HCT116 (cell line): ENCODE measurements at regions not wholly inside any gene's neighbourhood (a gene's known extent, or its start where the extent isn't known, plus 50 kb on each side); places are given as distances from the start of the nearest gene placed in this dataset.

Source experiments
- ATAC-seq: fragments of 200-7000 bp; cut with Tn5 transposase; 2 replicates; pipeline ENCODE4 v1.9.1; 2020; ENCODE audit warnings: mild to moderate bottlenecking, moderate library complexity
- BruUV-seq: library from RNA; stranded (reverse); fragments of 400-500 nt; replicated peaks from 2 replicates; lab custom pipeline; 2021; lab: Mats Ljungman, UMichigan
- CTCF ChIA-PET: fragments of 300-600 bp; sonication (Branson Sonifier 250); formaldehyde crosslinking; loops from one replicate; lab custom pipeline; 2021; ENCODE audit warnings: antibody characterized with exemption; lab: Charles Lee
- POLR2A ChIA-PET: fragments of 300-600, 350-600 bp; sonication (Branson Sonifier 250); formaldehyde crosslinking; loops from one replicate; lab custom pipeline; 2021; ENCODE audit warnings: antibody characterized with exemption; lab: Charles Lee
- RAD21 ChIA-PET, 2 experiments: fragments of 300-600 bp; sonication (Branson Sonifier 250); formaldehyde crosslinking; loops; one replicate each; lab custom pipeline; 2023; ENCODE audit warnings: low total read pairs in 2 of 2; ENCODE audit not compliant: uncharacterized antibody in 2 of 2, unreplicated experiment in 2 of 2, low non-redundant PET in 1 of 2; lab: Charles Lee
- DNase-seq: peaks from one replicate; pipeline ENCODE4 v3.0.0-alpha.2; 2010; ENCODE audit warnings: low read depth, low spot score
- H2AFZ ChIP-seq: fragments of 200-600 bp; shearing (Covaris generic), sonication (generic); 2 replicates; pipeline ENCODE4 v1.6.1; 2017; ENCODE audit warnings: low read depth, mixed run types, mixed read lengths, antibody characterized with exemption, low read length; ENCODE audit not compliant: poor library complexity, severe bottlenecking
- H3K27ac ChIP-seq: 2 replicates; pipeline ENCODE4 v1.5.1; 2012; ENCODE audit warnings: low read depth, low read length
- H3K27me3 ChIP-seq: fragments of 200-600 bp; sonication (generic); 2 replicates; pipeline ENCODE4 v1.6.1; 2016; ENCODE audit warnings: mixed run types, low read length, mixed read lengths; ENCODE audit not compliant: insufficient read depth
- H3K36me3 ChIP-seq, 2 experiments: fragments of 200-500 bp in 1 of 2; fragments of 200-600 bp in 1 of 2; sonication (Bioruptor generic) in 1 of 2; sonication (generic) in 1 of 2; 2 replicates each; pipeline versions ENCODE4 v1.5.1 to v1.6.1; 2014 to 2016; ENCODE audit warnings: low read length in 2 of 2, inconsistent platforms in 1 of 2, mixed read lengths in 1 of 2, mixed run types in 1 of 2; ENCODE audit not compliant: insufficient read depth in 2 of 2, control insufficient read depth in 1 of 2
- H3K4me1 ChIP-seq, 2 experiments: fragments of 200-600 bp in 1 of 2; sonication (generic) in 1 of 2; 2 replicates each; pipeline versions ENCODE4 v1.5.1 to v1.6.1; 2012 to 2017; ENCODE audit warnings: low read length in 2 of 2, inconsistent platforms in 1 of 2, mild to moderate bottlenecking in 1 of 2, mixed read lengths in 1 of 2, mixed run types in 1 of 2, moderate library complexity in 1 of 2; ENCODE audit not compliant: insufficient read depth in 2 of 2, control insufficient read depth in 1 of 2
- H3K4me2 ChIP-seq: fragments of 200-600 bp; sonication (generic); 2 replicates; pipeline ENCODE4 v1.6.1; 2017; ENCODE audit warnings: mixed run types, low read length, mixed read lengths
- H3K4me3 ChIP-seq, 2 experiments: fragments of 200-600 bp in 1 of 2; sonication (generic) in 1 of 2; replicated peaks in 1 of 2; 2 replicates each; pipeline ENCODE4 v1.5.1; 2011 to 2016; ENCODE audit warnings: low read length in 2 of 2, control low read depth in 1 of 2, low read depth in 1 of 2, mild to moderate bottlenecking in 1 of 2, mixed read lengths in 1 of 2, mixed run types in 1 of 2
- H3K79me2 ChIP-seq: fragments of 200-600 bp; sonication (generic); 2 replicates; pipeline ENCODE4 v1.6.1; 2017; ENCODE audit warnings: mild to moderate bottlenecking, mixed run types, low read length, moderate library complexity, mixed read lengths; ENCODE audit not compliant: insufficient read depth
- H3K9ac ChIP-seq: fragments of 200-600 bp; sonication (generic); 2 replicates; pipeline ENCODE4 v1.6.1; 2016; ENCODE audit warnings: low read length, mixed read lengths
- H3K9me2 ChIP-seq: fragments of 200-600 bp; sonication (generic), shearing (Covaris generic); 2 replicates; pipeline ENCODE4 v1.6.1; 2017; ENCODE audit warnings: mixed run types, mild to moderate bottlenecking, moderate library complexity; ENCODE audit not compliant: insufficient read depth
- H3K9me3 ChIP-seq, 2 experiments: fragments of 200-500 bp in 1 of 2; fragments of 200-600 bp in 1 of 2; sonication (Bioruptor generic) in 1 of 2; sonication (generic) in 1 of 2; 2 replicates each; pipeline ENCODE4 v1.6.1; 2014 to 2017; ENCODE audit warnings: low read length in 2 of 2, mixed read lengths in 2 of 2, inconsistent platforms in 1 of 2, low read depth in 1 of 2, mild to moderate bottlenecking in 1 of 2, mixed run types in 1 of 2, moderate library complexity in 1 of 2; ENCODE audit not compliant: control insufficient read depth in 1 of 2, insufficient read depth in 1 of 2
- H4K20me1 ChIP-seq: fragments of 200-600 bp; sonication (generic), shearing (Covaris generic); 2 replicates; pipeline ENCODE4 v1.6.1; 2017; ENCODE audit warnings: mixed run types, mild to moderate bottlenecking, moderate library complexity; ENCODE audit not compliant: insufficient read depth
- ATF3 ChIP-seq: IDR thresholded peaks from 2 replicates; pipeline ENCODE4 v1.6.1; 2012
- CBX3 ChIP-seq: IDR thresholded peaks from 2 replicates; pipeline ENCODE4 v1.6.1; 2012; ENCODE audit warnings: low read depth
- CEBPB ChIP-seq: IDR thresholded peaks from 2 replicates; pipeline ENCODE4 v1.6.1; 2012; ENCODE audit warnings: low read depth
- CTCF ChIP-seq, 3 experiments: fragments of 200-600 bp in 1 of 3; sonication (generic) in 1 of 3; IDR thresholded peaks in 2 of 3; conservative IDR thresholded peaks in 1 of 3; 2 replicates each; pipeline ENCODE4 v1.5.1; 2012 to 2017; ENCODE audit warnings: low read depth in 2 of 3, low read length in 2 of 3, antibody characterized with exemption in 1 of 3, borderline replicate concordance in 1 of 3, control low read depth in 1 of 3, mild to moderate bottlenecking in 1 of 3, mixed read lengths in 1 of 3, mixed run types in 1 of 3, moderate library complexity in 1 of 3; ENCODE audit not compliant: insufficient read depth in 1 of 3
- ELF1 ChIP-seq: IDR thresholded peaks from 2 replicates; pipeline ENCODE4 v1.6.1; 2012; ENCODE audit warnings: low read depth, borderline replicate concordance
- EZH2phosphoT487 ChIP-seq: fragments of 200-600 bp; IDR thresholded peaks from 2 replicates; pipeline ENCODE4 v1.6.1; 2018; ENCODE audit warnings: antibody characterized with exemption, borderline replicate concordance
- RAD21 ChIP-seq: IDR thresholded peaks from 2 replicates; pipeline ENCODE4 v1.6.1; 2012; ENCODE audit warnings: low read depth, mild to moderate bottlenecking
- TCF7L2 ChIP-seq: IDR thresholded peaks from 2 replicates; pipeline ENCODE4 v1.7.0; 2011; ENCODE audit warnings: borderline replicate concordance, inconsistent platforms; ENCODE audit not compliant: insufficient read depth, insufficient read length; ENCODE audit errors: extremely low read depth
- ZBTB33 ChIP-seq: IDR thresholded peaks from 2 replicates; pipeline ENCODE4 v1.6.1; 2011; ENCODE audit warnings: mild to moderate bottlenecking, low read length, moderate library complexity; ENCODE audit not compliant: insufficient replicate concordance; ENCODE audit errors: extremely low read depth
- intact Hi-C: fragments of 100-400 bp; cut with micrococcal nuclease; formaldehyde crosslinking; loops from 2 replicates; pipeline ENCODE4 v1.10.0; 2022

- Histone ChIP-seq H3K27me3 (no peaks in the 10 kb centered on the region), H4K20me1 (no peaks in the 10 kb centered on the region), H3K9ac (no peak overlapping the region), H2AFZ (no peak overlapping the region), H3K9me3 (no peaks in the 10 kb centered on the region), H3K4me3 (no peak overlapping the region), H3K79me2 (no peaks in the 10 kb centered on the region), H3K36me3 (no peaks in the 10 kb centered on the region), H3K4me1 (no peaks in the 10 kb centered on the region), H3K9me2 (no peaks in the 10 kb centered on the region), H3K27ac (no peak overlapping the region), H3K4me2 (no peak overlapping the region)
- BruUV-seq, result no TSS peak
- RAD21 ChIA-PET, result no interaction called here
- ATAC-seq, result no peak
- intact Hi-C loops, result no loop called here
- POLR2A ChIA-PET, result no interaction called here
- TF ChIP-seq ELF1 (no peak), EZH2phosphoT487 (no peak), CBX3 (no peak), ZBTB33 (no peak)
- CTCF ChIA-PET, result no interaction called here
- DNase-seq, result no peak
These were observed 211.4 kb upstream of the PKN2 start for GRCh38 chr1:88472714-88473113.

- no peak for DNase-seq
- H4K20me1 ChIP-seq, result no peaks in the 10 kb centered on the region
- ChIA-PET CTCF (no interaction called here), RAD21 (no interaction called here), POLR2A (no interaction called here)
- H3K79me2 ChIP-seq, result no peaks in the 10 kb centered on the region
- H3K27ac ChIP-seq, result no peak overlapping the region
- H3K9ac ChIP-seq, result no peak overlapping the region
- H3K4me1 ChIP-seq, result no peaks in the 10 kb centered on the region
- H3K4me3 ChIP-seq, result no peak overlapping the region
- H3K9me2 ChIP-seq, result no peaks in the 10 kb centered on the region
- intact Hi-C loops, result no loop called here
- no peak overlapping the region for H2AFZ ChIP-seq
- ATAC-seq, result no peak
- no peaks in the 10 kb centered on the region for H3K36me3 ChIP-seq
- no peaks in the 10 kb centered on the region for H3K27me3 ChIP-seq
- BruUV-seq, result no TSS peak
- no peaks in the 10 kb centered on the region for H3K9me3 ChIP-seq
- H3K4me2 ChIP-seq, result no peak overlapping the region
- no peak for TF ChIP-seq CTCF (IDR thresholded peaks at IDR 0.05 in 2 of 3, conservative IDR thresholded peaks at IDR 0.05 in 1 of 3; ENCODE audit: borderline replicate concordance in 1 of 3, insufficient read depth in 1 of 3, low read depth in 2 of 3, low read length in 2 of 3)
- TF ChIP-seq TCF7L2, result no peak
- TF ChIP-seq RAD21, result no peak
- TF ChIP-seq CEBPB, result no peak
- TF ChIP-seq ATF3, result no peak
- no peak for TF ChIP-seq ZBTB33
These were observed 209.3 kb upstream of the PKN2 start for GRCh38 chr1:88474555-88475304.
